Ovary (tissue), 7 donors: ENCODE measurements at regions not wholly inside any gene's neighbourhood (a gene's known extent, or its start where the extent isn't known, plus 50 kb on each side); places are given as distances from the start of the nearest gene placed in this dataset.

Experiments used
- DNase-seq, 5 donors: peaks; one replicate each; pipeline ENCODE4 v3.0.0-alpha.2; 2019 to 2020
- H3K27ac ChIP-seq, 2 donors: fragments of 200-600 bp; one replicate each; pipeline versions ENCODE4 v1.5.1 to v1.8.0; 2019 to 2022
- H3K27me3 ChIP-seq: fragments of 200-600 bp; one replicate; pipeline ENCODE4 v1.8.0; 2022
- H3K36me3 ChIP-seq: fragments of 200-600 bp; sonication (generic); one replicate; pipeline ENCODE4 v1.5.1; 2019
- H3K4me1 ChIP-seq: one replicate; pipeline ENCODE4 v1.8.1; 2013; ENCODE audit warnings: mild to moderate bottlenecking, moderate library complexity; ENCODE audit not compliant: insufficient read depth
- H3K4me3 ChIP-seq: fragments of 200-600 bp; sonication (generic); one replicate; pipeline ENCODE4 v1.5.1; 2017
- H3K9me3 ChIP-seq, 2 donors: fragments of 200-600 bp in 1 of 2; sonication (generic) in 1 of 2; one replicate each; pipeline versions ENCODE4 v1.5.1 to v1.8.1; 2013 to 2019; ENCODE audit warnings: mild to moderate bottlenecking in 1 of 2, moderate library complexity in 1 of 2
- CTCF ChIP-seq, 3 donors: fragments of 450-650 bp in 2 of 3; fragments of 200-600 bp in 1 of 3; IDR thresholded peaks; one replicate each; pipeline versions ENCODE4 v1.5.1 to v1.8.0; 2016 to 2022; ENCODE audit warnings: antibody characterized with exemption in 3 of 3, mild to moderate bottlenecking in 1 of 3
- EP300 ChIP-seq: sonication (generic); formaldehyde crosslinking; IDR thresholded peaks from one replicate; pipeline ENCODE4 v1.6.1; 2017; ENCODE audit warnings: antibody characterized with exemption
- POLR2A ChIP-seq: fragments of 450-650 bp; IDR thresholded peaks from one replicate; pipeline ENCODE4 v1.6.1; 2017; ENCODE audit warnings: antibody characterized with exemption, mild to moderate bottlenecking, moderate library complexity
- WGBS, 3 donors: extraction: QIAGEN DNeasy Blood & Tissue Kit in 1 of 3; methylation state at CpG; one replicate each; pipeline versions ENCODE4 v1.1.5 to v1.1.7; 2013 to 2017; 5-methylcytosine and 5-hydroxymethylcytosine counted together
- intact Hi-C, 4 donors: fragments of 100-400 bp; cut with DNase I; formaldehyde crosslinking; loops; one replicate each; pipeline versions ENCODE4 v1.11.0 to v1.15.1; 2022 to 2023
- donor health status: DM: no; HTN: no; CAD: no; lungs with moderate emphysema.
- donor health status: DM: no; HTN: no; CAD: no.
- donor health status: Bipolar disorder and iron deficiency.
- donor health status: DM: no; HTN: no; CAD: no.
- donor health status: DM: yes; HTN: yes; CAD: no.

GRCh38 chr11:41613326-41613725 lies 153.9 kb upstream of the LRRC4C start:
- intact Hi-C loops = no loop called here
- 54 to 67% (median 57%) methylated on average over 1 of the region's 1 CpG for WGBS, 3 donors

DNA sequence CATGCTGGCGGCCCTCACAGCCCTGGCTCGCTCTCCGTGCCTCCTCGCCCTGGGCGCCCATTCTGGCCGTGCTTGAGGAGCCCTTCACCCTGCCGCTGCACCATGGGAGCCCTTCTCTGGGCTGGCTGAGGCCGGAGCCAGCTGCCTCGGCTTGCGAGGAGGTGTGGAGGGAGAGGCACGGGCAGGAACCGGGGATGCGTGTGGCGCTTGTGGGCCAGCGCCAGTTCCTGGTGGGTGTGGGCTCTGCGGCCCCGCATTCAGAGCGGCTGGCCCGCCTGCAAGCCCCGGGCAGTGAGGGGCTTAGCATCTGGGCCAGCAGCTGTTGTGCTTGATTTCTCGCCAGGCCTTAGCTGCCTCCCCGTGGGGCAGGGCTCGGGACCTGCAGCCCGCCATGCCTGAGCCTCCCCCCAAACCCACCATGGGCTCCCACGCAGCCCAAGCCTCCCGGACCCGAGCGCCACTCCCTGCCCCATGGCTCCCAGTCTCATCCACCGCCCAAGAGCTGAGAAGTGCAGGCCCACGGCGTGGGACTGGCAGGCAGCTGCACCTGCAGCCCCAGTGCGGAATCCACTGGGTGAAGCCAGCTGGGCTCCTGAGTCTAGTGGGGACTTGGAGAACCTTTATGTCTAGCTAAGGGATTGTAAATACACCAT lies 163.4 kb upstream of the LRRC4C start:
- WGBS, 3 donors = 88 to 95% (median 92%) methylated on average over 26 to 32 of the region's 32 CpGs
- Histone ChIP-seq H3K9me3 (no peaks in the 10 kb centered on the region), H3K4me3 (no peak overlapping the region), H3K36me3 (no peaks in the 10 kb centered on the region), H3K4me1 (no peaks in the 10 kb centered on the region), H3K27ac (no peak overlapping the region), H3K27me3 (no peaks in the 10 kb centered on the region)
- TF ChIP-seq EP300 = no peak
- no peak for TF ChIP-seq POLR2A
- intact Hi-C loops = no loop called here
- DNase-seq = no peak

More at GRCh38 chr11:41613326-41613725, 153.9 kb upstream of the LRRC4C start:
- no peaks in the 10 kb centered on the region for H3K36me3 ChIP-seq
- H3K9me3 ChIP-seq = no peaks in the 10 kb centered on the region
- no peaks in the 10 kb centered on the region for H3K27me3 ChIP-seq
- DNase-seq = no peak
- no peaks in the 10 kb centered on the region for H3K4me1 ChIP-seq
- no peak overlapping the region for H3K4me3 ChIP-seq
- H3K27ac ChIP-seq = no peak overlapping the region
- TF ChIP-seq CTCF (IDR thresholded peaks at IDR 0.05) = no peak
- TF ChIP-seq EP300 = no peak
- TF ChIP-seq POLR2A = no peak

DNA sequence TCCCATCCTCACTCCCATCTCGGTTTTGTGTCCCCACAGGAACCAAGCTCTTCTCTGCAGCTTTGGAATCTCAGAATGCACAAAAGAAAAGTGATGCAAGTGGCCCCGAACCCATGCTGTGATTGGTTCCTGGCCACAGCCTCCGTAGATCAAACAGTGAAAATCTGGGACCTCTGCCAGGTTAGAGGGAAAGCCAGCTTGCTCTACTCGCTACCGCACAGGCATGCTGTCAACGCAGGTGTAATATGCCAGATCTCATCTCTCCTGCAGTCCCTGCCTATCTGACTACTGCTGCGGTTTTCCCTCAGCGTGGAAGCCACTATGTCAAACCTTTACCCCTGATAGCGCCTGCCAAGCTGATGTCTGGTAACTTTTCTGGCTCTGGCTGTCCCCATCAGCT lies 200.5 kb upstream of the LRRC4C start:
- H3K36me3 ChIP-seq = no peaks in the 10 kb centered on the region
- H3K9me3 ChIP-seq = no peaks in the 10 kb centered on the region
- WGBS, 3 donors = 28 to 39% (median 35%) methylated on average over 9 of the region's 9 CpGs
- no peak for TF ChIP-seq POLR2A
- intact Hi-C loops = loop anchor here in 1 of 4 donors (2.0 kb wide), 1 partner anchor 57 kb away; no protein-coding TSS in a partner anchor
- H3K4me3 ChIP-seq = no peak overlapping the region
- DNase-seq = no peak
- H3K4me1 ChIP-seq = no peaks in the 10 kb centered on the region
- no peak overlapping the region for H3K27ac ChIP-seq
- H3K27me3 ChIP-seq = no peaks in the 10 kb centered on the region

GRCh38 chr11:41660585-41660984 lies 201.1 kb upstream of the LRRC4C start:
- TF ChIP-seq CTCF (IDR thresholded peaks at IDR 0.05) = no peak
- no peak for TF ChIP-seq POLR2A
- TF ChIP-seq EP300 = no peak
- WGBS, 3 donors = 72 to 75% (median 74%) methylated on average over 8 of the region's 8 CpGs
- no peak for DNase-seq
- no peak overlapping the region for H3K27ac ChIP-seq
- no peaks in the 10 kb centered on the region for H3K4me1 ChIP-seq
- H3K36me3 ChIP-seq = no peaks in the 10 kb centered on the region
- H3K9me3 ChIP-seq = no peaks in the 10 kb centered on the region
- H3K27me3 ChIP-seq = no peaks in the 10 kb centered on the region
- no peak overlapping the region for H3K4me3 ChIP-seq
- intact Hi-C loops = loop anchor here in 1 of 4 donors (2.0 kb wide), 1 partner anchor 56 kb away; no protein-coding TSS in a partner anchor

DNA sequence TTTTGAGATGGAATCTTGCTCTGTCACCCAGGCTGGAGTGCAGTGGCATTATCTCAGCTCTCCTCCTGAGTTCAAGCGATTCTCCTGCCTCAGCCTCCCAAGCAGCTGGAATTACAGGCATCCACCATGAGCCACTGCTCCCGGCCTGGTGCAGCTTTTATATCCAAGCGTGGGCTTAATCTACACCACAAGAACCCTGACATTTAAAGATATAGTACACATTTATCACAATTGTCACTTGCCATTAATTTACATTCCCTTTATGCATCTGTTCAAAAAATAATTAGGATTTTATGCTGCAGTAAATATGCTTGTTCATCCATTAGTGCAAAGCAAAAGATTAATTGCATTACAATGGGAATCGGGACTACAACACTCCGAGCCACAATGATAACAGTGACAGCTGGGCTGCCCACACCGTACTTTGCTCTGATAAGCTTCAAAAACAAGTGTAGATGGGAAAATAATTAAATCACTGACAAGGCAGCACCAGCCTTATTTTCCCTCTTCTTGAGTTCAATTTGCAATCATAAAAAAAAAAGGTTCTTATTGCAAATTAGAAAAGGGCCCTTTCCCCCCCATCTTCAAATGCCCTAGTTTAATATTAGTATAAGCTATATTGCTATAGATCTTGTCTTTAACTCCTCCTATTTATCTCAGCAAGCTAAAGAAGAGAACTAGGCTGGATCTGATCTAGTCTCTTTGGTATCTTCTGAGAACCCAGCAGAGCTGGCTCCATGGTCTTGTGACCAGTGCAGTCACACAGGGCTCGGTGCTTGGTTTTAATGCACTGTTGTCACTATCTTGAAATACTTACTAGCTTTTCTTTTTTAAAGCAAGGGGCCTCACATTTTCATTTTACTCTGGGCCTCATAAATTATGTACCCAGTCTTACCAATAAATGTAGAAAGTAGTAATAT lies 206.2 kb upstream of the LRRC4C start:
- DNase-seq = no peak

More for the DNA sequence above, 206.2 kb upstream of the LRRC4C start:
- no peak overlapping the region for H3K4me3 ChIP-seq
- intact Hi-C loops = no loop called here
- no peaks in the 10 kb centered on the region for H3K36me3 ChIP-seq
- TF ChIP-seq CTCF (IDR thresholded peaks at IDR 0.05) = no peak
- TF ChIP-seq POLR2A = no peak
- no peak for TF ChIP-seq EP300
- H3K27ac ChIP-seq = no peak overlapping the region
- H3K9me3 ChIP-seq = no peaks in the 10 kb centered on the region
- H3K27me3 ChIP-seq = no peaks in the 10 kb centered on the region
- H3K4me1 ChIP-seq = no peaks in the 10 kb centered on the region
- WGBS, 3 donors = 22 to 26% (median 25%) methylated on average over 7 of the region's 7 CpGs
